ENCODE measurements at regions not wholly inside any gene's neighbourhood (a gene's known extent, or its start where the extent isn't known, plus 50 kb on each side); places are given as distances from the start of the nearest gene placed in this dataset.

DNA sequence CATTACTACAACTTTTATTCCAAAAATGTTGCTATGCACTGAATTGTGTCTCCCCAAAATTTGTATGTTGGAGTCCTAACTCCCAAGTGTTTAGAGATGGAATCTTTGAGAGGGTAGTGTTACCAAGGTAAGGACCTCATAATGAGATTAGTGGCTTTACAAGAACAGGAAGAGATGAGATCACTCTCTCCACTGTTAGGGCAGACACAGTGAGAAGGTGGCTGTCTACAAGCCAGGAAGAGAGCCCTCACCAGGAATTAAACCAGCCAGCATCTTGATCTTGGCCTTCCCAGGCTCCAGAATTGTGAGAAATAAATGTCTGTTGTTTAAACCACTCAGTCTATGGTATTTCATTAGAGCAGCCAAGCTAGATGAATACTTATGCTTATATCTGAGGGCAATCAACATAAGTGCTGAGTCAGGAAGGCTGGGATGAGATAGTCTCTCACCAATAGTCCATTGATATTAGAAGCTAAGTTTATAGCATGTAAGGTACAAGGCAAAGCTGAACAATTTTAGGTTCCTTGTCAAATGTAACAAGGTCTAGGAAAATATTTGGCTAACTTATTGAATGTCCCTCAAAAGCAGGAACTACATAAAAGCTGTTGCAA is 317.6 kb upstream of the REG3G start:
- Histone ChIP-seq H3K36me3 (ENCODE audit: control insufficient read depth in 2 of 2, insufficient read depth in 2 of 2, low read length in 2 of 2) (no peaks in the 10 kb centered on the region), H3K27me3 (ENCODE audit: control insufficient read depth in 2 of 2, insufficient read depth in 2 of 2, low read length in 2 of 2) (no peaks in the 10 kb centered on the region), H3K27ac (ENCODE audit: low read depth in 2 of 2, low read length in 2 of 2) (no peak overlapping the region), H3K9me3 (ENCODE audit: control insufficient read depth in 2 of 2, low read length in 2 of 2) (no peaks in the 10 kb centered on the region), H3K9ac (ENCODE audit: low read depth in 1 of 2, low read length in 2 of 2) (no peak overlapping the region), H3K4me1 (ENCODE audit: control insufficient read depth in 2 of 2, insufficient read depth in 2 of 2, low read length in 2 of 2) (no peaks in the 10 kb centered on the region), H3K4me3 (ENCODE audit: low read length in 2 of 2) (no peak overlapping the region)

DNA sequence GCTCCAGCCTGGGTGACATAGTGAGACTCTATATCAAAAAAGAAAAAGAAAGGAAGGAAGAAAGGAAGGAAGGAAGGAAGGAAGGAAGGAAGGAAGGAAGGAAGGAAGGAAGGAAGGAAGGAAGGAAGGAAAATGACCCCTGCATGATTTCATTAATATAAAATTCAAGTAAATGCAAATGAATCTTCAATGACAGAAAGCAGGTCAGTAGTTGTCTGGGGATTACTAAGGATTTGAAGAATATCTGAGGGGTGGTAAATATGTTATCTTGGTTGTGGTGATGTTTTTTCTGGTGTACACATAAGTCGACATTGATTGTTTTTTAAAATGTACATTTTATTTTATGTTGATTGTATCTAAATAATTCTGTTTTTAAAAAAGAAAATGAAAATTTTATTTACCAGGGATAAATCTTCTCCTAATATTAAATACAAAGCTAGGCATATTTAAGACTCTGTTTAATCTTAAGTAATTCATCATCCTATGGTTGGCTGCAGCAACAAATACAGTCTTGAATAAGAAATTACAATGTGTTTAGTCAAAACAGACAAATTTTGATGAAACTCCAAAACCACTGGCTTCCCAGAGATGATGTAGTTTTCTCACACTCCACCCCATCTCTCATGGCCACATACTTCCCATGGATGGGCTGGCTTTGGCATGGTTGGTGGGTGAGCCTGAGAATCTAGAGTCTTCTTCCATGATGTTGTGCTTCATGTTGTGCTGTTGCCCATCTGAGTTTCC is 314.7 kb upstream of the REG3G start:
- Histone ChIP-seq H3K27ac (ENCODE audit: low read depth in 2 of 2, low read length in 2 of 2) (no peak overlapping the region), H3K4me3 (ENCODE audit: low read length in 2 of 2) (no peak overlapping the region), H3K36me3 (ENCODE audit: control insufficient read depth in 2 of 2, insufficient read depth in 2 of 2, low read length in 2 of 2) (no peaks in the 10 kb centered on the region), H3K27me3 (ENCODE audit: control insufficient read depth in 2 of 2, insufficient read depth in 2 of 2, low read length in 2 of 2) (no peaks in the 10 kb centered on the region), H3K9me3 (ENCODE audit: control insufficient read depth in 2 of 2, low read length in 2 of 2) (no peaks in the 10 kb centered on the region), H3K4me1 (ENCODE audit: control insufficient read depth in 2 of 2, insufficient read depth in 2 of 2, low read length in 2 of 2) (no peaks in the 10 kb centered on the region), H3K9ac (ENCODE audit: low read depth in 1 of 2, low read length in 2 of 2) (no peak overlapping the region)

DNA sequence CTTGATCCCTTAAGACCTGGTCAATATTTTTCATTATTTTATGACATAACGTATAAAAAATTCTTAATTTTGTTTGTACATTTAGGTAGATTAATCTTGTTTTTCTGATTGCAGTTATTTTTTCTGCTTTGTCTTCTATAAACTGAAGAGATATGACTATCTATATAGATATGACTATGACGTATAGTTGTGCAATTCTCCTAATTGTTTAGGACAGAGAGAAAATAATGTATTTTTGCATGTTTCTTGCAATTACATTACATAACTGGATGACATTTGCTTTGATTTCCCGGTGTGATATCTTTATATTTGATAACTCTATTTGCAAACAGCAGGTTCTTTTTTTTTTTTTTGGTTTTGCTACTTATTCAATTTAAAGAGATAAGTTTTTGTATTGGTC is 310.2 kb upstream of the REG3G start:
- no peaks in the 10 kb centered on the region for H3K36me3 ChIP-seq (ENCODE audit: control insufficient read depth in 2 of 2, insufficient read depth in 2 of 2, low read length in 2 of 2)
- no peaks in the 10 kb centered on the region for H3K4me1 ChIP-seq (ENCODE audit: control insufficient read depth in 2 of 2, insufficient read depth in 2 of 2, low read length in 2 of 2)
- H3K9ac ChIP-seq (ENCODE audit: low read depth in 1 of 2, low read length in 2 of 2) = no peak overlapping the region
- no peaks in the 10 kb centered on the region for H3K9me3 ChIP-seq (ENCODE audit: control insufficient read depth in 2 of 2, low read length in 2 of 2)
- no peak overlapping the region for H3K27ac ChIP-seq (ENCODE audit: low read depth in 2 of 2, low read length in 2 of 2)
- H3K27me3 ChIP-seq (ENCODE audit: control insufficient read depth in 2 of 2, insufficient read depth in 2 of 2, low read length in 2 of 2) = no peaks in the 10 kb centered on the region
- H3K4me3 ChIP-seq (ENCODE audit: low read length in 2 of 2) = no peak overlapping the region

DNA sequence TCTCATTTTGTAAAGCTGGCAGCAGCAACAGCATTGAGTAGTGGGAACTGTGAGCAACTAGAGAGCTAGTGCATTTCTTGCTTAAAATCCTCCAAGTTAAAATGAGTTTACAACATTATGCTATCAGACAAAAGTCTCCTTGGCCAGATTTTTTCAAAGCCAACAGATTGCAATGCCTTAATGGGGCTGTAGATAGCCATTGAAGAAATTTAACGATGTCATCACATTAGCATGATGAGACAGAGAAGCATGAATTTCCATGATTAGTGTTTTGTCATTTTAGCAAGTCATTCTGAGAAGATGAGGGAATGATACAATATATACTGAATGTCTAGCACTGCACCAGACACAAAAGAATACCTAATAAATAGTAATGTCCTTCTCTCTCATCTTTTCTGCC is 307.5 kb upstream of the REG3G start:
- Histone ChIP-seq H3K4me1 (ENCODE audit: control insufficient read depth in 2 of 2, insufficient read depth in 2 of 2, low read length in 2 of 2) (no peaks in the 10 kb centered on the region), H3K27ac (ENCODE audit: low read depth in 2 of 2, low read length in 2 of 2) (no peak overlapping the region), H3K27me3 (ENCODE audit: control insufficient read depth in 2 of 2, insufficient read depth in 2 of 2, low read length in 2 of 2) (no peaks in the 10 kb centered on the region), H3K36me3 (ENCODE audit: control insufficient read depth in 2 of 2, insufficient read depth in 2 of 2, low read length in 2 of 2) (no peaks in the 10 kb centered on the region), H3K4me3 (ENCODE audit: low read length in 2 of 2) (no peak overlapping the region), H3K9ac (ENCODE audit: low read depth in 1 of 2, low read length in 2 of 2) (no peak overlapping the region), H3K9me3 (ENCODE audit: control insufficient read depth in 2 of 2, low read length in 2 of 2) (no peaks in the 10 kb centered on the region)

DNA sequence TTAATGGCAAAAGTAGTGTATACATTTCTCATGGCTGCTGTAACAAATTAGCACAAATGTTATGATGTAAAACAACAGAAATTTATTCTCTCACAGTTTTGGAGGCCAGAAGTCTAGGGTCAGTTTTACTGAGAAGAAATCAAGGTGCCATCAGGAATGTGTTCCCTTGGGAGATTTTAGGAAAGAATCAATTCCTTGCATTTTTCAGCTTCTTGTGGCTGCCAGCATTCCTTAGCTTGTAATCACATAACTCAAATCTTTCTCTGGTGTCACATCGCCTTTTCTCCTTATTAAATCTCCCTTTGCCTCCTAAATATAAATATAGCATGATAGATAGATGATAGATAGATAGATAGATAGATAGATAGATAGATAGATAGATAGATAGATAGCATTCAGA is 307.0 kb upstream of the REG3G start:
- H3K27me3 ChIP-seq (ENCODE audit: control insufficient read depth in 2 of 2, insufficient read depth in 2 of 2, low read length in 2 of 2) = no peaks in the 10 kb centered on the region

DNA sequence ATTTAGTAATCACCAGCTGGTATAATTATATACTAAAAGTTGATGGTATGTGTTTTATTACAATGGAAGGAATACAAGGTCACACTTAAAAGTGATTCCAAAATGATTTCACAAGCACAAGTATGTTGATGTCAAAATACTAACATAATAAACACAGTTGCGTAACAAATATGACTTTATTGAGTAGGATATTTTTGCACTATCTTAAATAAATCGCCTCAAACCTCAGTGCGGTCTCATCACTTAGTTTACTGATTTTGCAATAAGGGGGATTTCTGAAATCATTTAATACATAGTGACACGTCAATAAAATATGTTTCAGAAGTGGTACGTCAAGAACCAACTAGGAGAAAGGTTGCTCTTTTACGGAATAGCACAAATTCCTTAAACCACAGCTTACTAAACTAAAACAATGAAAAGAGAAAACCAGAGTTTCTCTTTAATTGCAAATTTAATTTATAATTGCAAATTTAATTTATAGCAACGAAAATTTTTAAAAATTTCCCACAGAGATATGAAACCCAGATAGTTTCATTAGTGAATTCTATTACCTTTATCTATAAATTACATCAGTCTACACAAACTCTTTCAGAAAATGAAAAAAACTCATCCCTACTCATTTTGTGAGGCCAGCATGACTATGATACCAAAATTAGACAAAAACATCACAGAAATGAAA is 304.0 kb upstream of the REG3G start:
- no peak overlapping the region for H3K9ac ChIP-seq (ENCODE audit: low read depth in 1 of 2, low read length in 2 of 2)
- H3K4me3 ChIP-seq (ENCODE audit: low read length in 2 of 2) = no peak overlapping the region
- H3K27me3 ChIP-seq (ENCODE audit: control insufficient read depth in 2 of 2, insufficient read depth in 2 of 2, low read length in 2 of 2) = no peaks in the 10 kb centered on the region
- no peaks in the 10 kb centered on the region for H3K9me3 ChIP-seq (ENCODE audit: control insufficient read depth in 2 of 2, low read length in 2 of 2)
- no peak overlapping the region for H3K27ac ChIP-seq (ENCODE audit: low read depth in 2 of 2, low read length in 2 of 2)
- H3K4me1 ChIP-seq (ENCODE audit: control insufficient read depth in 2 of 2, insufficient read depth in 2 of 2, low read length in 2 of 2) = no peaks in the 10 kb centered on the region
- H3K36me3 ChIP-seq (ENCODE audit: control insufficient read depth in 2 of 2, insufficient read depth in 2 of 2, low read length in 2 of 2) = no peaks in the 10 kb centered on the region

More for the DNA sequence above, 307.0 kb upstream of the REG3G start:
- no peak overlapping the region for H3K4me3 ChIP-seq (ENCODE audit: low read length in 2 of 2)
- H3K36me3 ChIP-seq (ENCODE audit: control insufficient read depth in 2 of 2, insufficient read depth in 2 of 2, low read length in 2 of 2) = no peaks in the 10 kb centered on the region
- H3K9me3 ChIP-seq (ENCODE audit: control insufficient read depth in 2 of 2, low read length in 2 of 2) = no peaks in the 10 kb centered on the region
- H3K27ac ChIP-seq (ENCODE audit: low read depth in 2 of 2, low read length in 2 of 2) = no peak overlapping the region
- H3K4me1 ChIP-seq (ENCODE audit: control insufficient read depth in 2 of 2, insufficient read depth in 2 of 2, low read length in 2 of 2) = no peaks in the 10 kb centered on the region
- H3K9ac ChIP-seq (ENCODE audit: low read depth in 1 of 2, low read length in 2 of 2) = no peak overlapping the region

DNA sequence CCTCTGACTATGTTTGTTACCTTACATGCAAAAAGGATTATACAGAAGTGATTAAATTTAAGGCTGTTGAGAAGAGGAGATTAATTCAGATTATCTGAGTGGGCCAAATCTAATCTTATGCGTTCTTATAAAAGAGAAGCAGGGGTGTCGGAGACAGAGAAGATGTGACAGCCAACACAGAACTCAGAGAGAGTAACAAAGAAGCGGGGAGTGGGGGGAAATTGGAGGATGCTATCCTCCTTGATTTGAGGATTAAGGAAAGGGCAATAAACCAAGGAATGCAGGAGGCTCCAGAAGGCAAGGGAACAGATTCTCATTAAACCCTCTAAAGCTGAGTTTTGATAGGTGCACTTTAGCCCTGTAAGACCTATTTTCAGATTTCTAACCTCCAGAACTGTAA is 291.3 kb upstream of the REG3G start:
- no peak overlapping the region for H3K27ac ChIP-seq (ENCODE audit: low read depth in 2 of 2, low read length in 2 of 2)
- no peaks in the 10 kb centered on the region for H3K27me3 ChIP-seq (ENCODE audit: control insufficient read depth in 2 of 2, insufficient read depth in 2 of 2, low read length in 2 of 2)
- H3K9ac ChIP-seq (ENCODE audit: low read depth in 1 of 2, low read length in 2 of 2) = no peak overlapping the region
- H3K4me1 ChIP-seq (ENCODE audit: control insufficient read depth in 2 of 2, insufficient read depth in 2 of 2, low read length in 2 of 2) = no peaks in the 10 kb centered on the region
- no peaks in the 10 kb centered on the region for H3K36me3 ChIP-seq (ENCODE audit: control insufficient read depth in 2 of 2, insufficient read depth in 2 of 2, low read length in 2 of 2)
- H3K9me3 ChIP-seq (ENCODE audit: control insufficient read depth in 2 of 2, low read length in 2 of 2) = peaks cover 0 to 2% of the 10 kb centered on the region in 2 donors
- no peak overlapping the region for H3K4me3 ChIP-seq (ENCODE audit: low read length in 2 of 2)

DNA sequence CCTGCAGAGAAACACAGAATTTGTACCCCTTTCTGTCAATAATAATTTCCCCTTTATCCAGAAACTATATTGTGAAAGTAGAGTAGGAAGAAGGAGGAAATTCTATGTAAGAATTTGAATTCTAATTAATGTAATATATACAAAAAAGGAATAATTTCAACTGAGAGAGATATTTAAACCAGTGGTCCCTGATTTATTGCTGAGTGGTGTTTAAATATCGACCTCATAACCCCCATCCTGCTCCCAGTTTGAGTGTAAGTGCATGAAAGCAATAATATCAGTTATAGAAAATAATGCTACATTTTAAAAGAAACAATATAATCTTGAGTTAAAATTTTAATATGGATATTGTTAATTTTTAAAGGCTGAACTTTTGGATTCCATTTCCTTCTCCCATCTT is 286.2 kb upstream of the REG3G start:
- Histone ChIP-seq H3K9me3 (ENCODE audit: control insufficient read depth in 2 of 2, low read length in 2 of 2) (no peaks in the 10 kb centered on the region), H3K4me1 (ENCODE audit: control insufficient read depth in 2 of 2, insufficient read depth in 2 of 2, low read length in 2 of 2) (no peaks in the 10 kb centered on the region), H3K36me3 (ENCODE audit: control insufficient read depth in 2 of 2, insufficient read depth in 2 of 2, low read length in 2 of 2) (no peaks in the 10 kb centered on the region), H3K27me3 (ENCODE audit: control insufficient read depth in 2 of 2, insufficient read depth in 2 of 2, low read length in 2 of 2) (no peaks in the 10 kb centered on the region), H3K9ac (ENCODE audit: low read depth in 1 of 2, low read length in 2 of 2) (no peak overlapping the region), H3K27ac (ENCODE audit: low read depth in 2 of 2, low read length in 2 of 2) (no peak overlapping the region), H3K4me3 (ENCODE audit: low read length in 2 of 2) (no peak overlapping the region)

DNA sequence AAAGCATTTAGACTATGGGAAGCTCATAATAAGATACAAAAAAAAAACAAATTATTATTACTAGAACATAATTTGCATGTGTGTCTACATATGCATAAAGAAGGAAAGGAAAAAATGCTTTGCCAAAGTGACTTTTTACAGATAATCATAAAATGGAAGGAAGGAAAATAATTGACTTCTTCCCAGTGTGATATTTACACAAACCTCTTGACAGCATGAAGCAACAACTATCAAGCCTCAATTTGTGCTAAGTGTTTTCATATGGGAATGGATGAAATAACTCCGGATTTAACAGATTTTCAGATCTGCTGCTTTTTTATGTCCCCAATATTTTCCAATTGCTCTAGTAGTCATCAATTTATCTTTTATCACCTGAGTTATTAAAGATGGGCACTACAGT is 275.9 kb upstream of the REG3G start:
- Histone ChIP-seq H3K36me3 (ENCODE audit: control insufficient read depth in 2 of 2, insufficient read depth in 2 of 2, low read length in 2 of 2) (no peaks in the 10 kb centered on the region), H3K9me3 (ENCODE audit: control insufficient read depth in 2 of 2, low read length in 2 of 2) (no peaks in the 10 kb centered on the region), H3K4me1 (ENCODE audit: control insufficient read depth in 2 of 2, insufficient read depth in 2 of 2, low read length in 2 of 2) (no peaks in the 10 kb centered on the region)

DNA sequence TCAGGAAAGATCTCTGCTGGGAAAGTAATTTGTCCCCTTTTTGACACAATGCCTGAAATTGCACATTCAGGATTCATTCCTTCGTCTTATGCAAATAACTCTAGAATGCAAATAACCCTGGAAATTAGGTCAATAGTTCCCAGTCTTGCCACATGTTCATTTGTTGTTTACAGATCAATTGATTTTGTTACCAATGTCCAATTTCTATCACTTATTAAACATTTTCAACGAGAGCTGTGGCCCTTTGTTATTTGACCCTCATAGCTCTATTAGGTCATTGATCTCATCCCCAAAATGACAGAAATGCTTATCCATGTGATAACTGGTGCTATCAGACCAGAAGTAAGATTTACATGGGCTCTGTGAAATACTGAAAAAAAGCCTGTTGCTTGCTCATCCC is 275.3 kb upstream of the REG3G start:
- Histone ChIP-seq H3K27ac (ENCODE audit: low read depth in 2 of 2, low read length in 2 of 2) (no peak overlapping the region), H3K27me3 (ENCODE audit: control insufficient read depth in 2 of 2, insufficient read depth in 2 of 2, low read length in 2 of 2) (no peaks in the 10 kb centered on the region), H3K4me1 (ENCODE audit: control insufficient read depth in 2 of 2, insufficient read depth in 2 of 2, low read length in 2 of 2) (no peaks in the 10 kb centered on the region), H3K4me3 (ENCODE audit: low read length in 2 of 2) (no peak overlapping the region), H3K9ac (ENCODE audit: low read depth in 1 of 2, low read length in 2 of 2) (no peak overlapping the region), H3K9me3 (ENCODE audit: control insufficient read depth in 2 of 2, low read length in 2 of 2) (no peaks in the 10 kb centered on the region), H3K36me3 (ENCODE audit: control insufficient read depth in 2 of 2, insufficient read depth in 2 of 2, low read length in 2 of 2) (no peaks in the 10 kb centered on the region)

More for the DNA sequence above, 275.9 kb upstream of the REG3G start:
- no peak overlapping the region for H3K4me3 ChIP-seq (ENCODE audit: low read length in 2 of 2)
- no peak overlapping the region for H3K9ac ChIP-seq (ENCODE audit: low read depth in 1 of 2, low read length in 2 of 2)
- H3K27me3 ChIP-seq (ENCODE audit: control insufficient read depth in 2 of 2, insufficient read depth in 2 of 2, low read length in 2 of 2) = no peaks in the 10 kb centered on the region
- H3K27ac ChIP-seq (ENCODE audit: low read depth in 2 of 2, low read length in 2 of 2) = no peak overlapping the region
